Smooth muscle cell (in vitro differentiated cells): ENCODE measurements at regions not wholly inside any gene's neighbourhood (a gene's known extent, or its start where the extent isn't known, plus 50 kb on each side); places are given as distances from the start of the nearest gene placed in this dataset.

Experiments
- DNase-seq: peaks from one replicate; lab custom pipeline; 2025; ENCODE audit not compliant: unreplicated experiment; lab: John Stamatoyannopoulos, UW
- H2AFZ ChIP-seq: fragments of 200-600 bp; sonication (generic); 2 replicates; pipeline ENCODE4 v1.6.0; 2016; ENCODE audit warnings: antibody characterized with exemption, low read depth, mild to moderate bottlenecking
- H3F3A ChIP-seq: fragments of 200-600 bp; sonication (generic); 2 replicates; pipeline ENCODE4 v1.6.0; 2017; ENCODE audit warnings: antibody characterized with exemption, low read depth
- H3K27ac ChIP-seq: fragments of 200-600 bp; sonication (generic); 2 replicates; pipeline ENCODE4 v1.5.1; 2016; ENCODE audit warnings: low read depth, mild to moderate bottlenecking
- H3K27me3 ChIP-seq: fragments of 200-600 bp; sonication (generic); 2 replicates; pipeline ENCODE4 v1.6.1; 2016; ENCODE audit warnings: low read depth, mild to moderate bottlenecking
- H3K36me3 ChIP-seq: fragments of 200-600 bp; sonication (generic); 2 replicates; pipeline ENCODE4 v1.5.1; 2016; ENCODE audit warnings: low read depth
- H3K4me1 ChIP-seq: fragments of 200-600 bp; sonication (generic); 2 replicates; pipeline ENCODE4 v1.5.1; 2016; ENCODE audit warnings: low read depth
- H3K4me2 ChIP-seq: fragments of 200-600 bp; sonication (generic); 2 replicates; pipeline ENCODE4 v1.6.0; 2016; ENCODE audit warnings: mild to moderate bottlenecking
- H3K4me3 ChIP-seq: fragments of 200-600 bp; sonication (generic); 2 replicates; pipeline ENCODE4 v1.5.1; 2016; ENCODE audit warnings: mild to moderate bottlenecking
- H3K79me2 ChIP-seq: fragments of 200-600 bp; sonication (generic); 2 replicates; pipeline ENCODE4 v1.6.0; 2016; ENCODE audit warnings: low read depth, mild to moderate bottlenecking
- H3K9ac ChIP-seq: fragments of 200-600 bp; sonication (generic); 2 replicates; pipeline ENCODE4 v1.6.0; 2016; ENCODE audit warnings: low read depth
- H3K9me3 ChIP-seq: fragments of 200-600 bp; sonication (generic); replicated peaks from 2 replicates; pipeline ENCODE4 v1.5.1; 2016; ENCODE audit warnings: low read depth
- H4K20me1 ChIP-seq: fragments of 200-600 bp; sonication (generic); 2 replicates; pipeline ENCODE4 v1.6.0; 2016; ENCODE audit warnings: low read depth
- CTCF ChIP-seq: fragments of 200-600 bp; sonication (generic); IDR thresholded peaks from 2 replicates; pipeline ENCODE4 v1.5.1; 2017; ENCODE audit warnings: borderline replicate concordance, mild to moderate bottlenecking, antibody characterized with exemption; ENCODE audit not compliant: insufficient read depth, poor library complexity, severe bottlenecking
- WGBS: methylation state at CpG from one replicate; pipeline ENCODE4 v1.1.7; 2016; ENCODE audit warnings: low lambda C conversion rate; 5-methylcytosine and 5-hydroxymethylcytosine counted together

GRCh38 chr20:2245637-2246036 is 50.2 kb upstream of the TGM3 start:
- no peaks in the 10 kb centered on the region for H3K27me3 ChIP-seq
- no peak for DNase-seq
- no peak overlapping the region for H3K4me2 ChIP-seq
- no peak for TF ChIP-seq CTCF
- H3K4me1 ChIP-seq, result peaks cover 21% of the 10 kb centered on the region
- H2AFZ ChIP-seq, result no peak overlapping the region
- H3K36me3 ChIP-seq, result no peaks in the 10 kb centered on the region
- no peaks in the 10 kb centered on the region for H4K20me1 ChIP-seq
- 57% methylated on average over 1 of the region's 1 CpG for WGBS
- H3K27ac ChIP-seq, result no peak overlapping the region
- no peaks in the 10 kb centered on the region for H3K9me3 ChIP-seq
- H3F3A ChIP-seq, result peaks cover 6% of the 10 kb centered on the region
- no peaks in the 10 kb centered on the region for H3K79me2 ChIP-seq
- H3K9ac ChIP-seq, result no peak overlapping the region
- H3K4me3 ChIP-seq, result no peak overlapping the region
